SK-N-SH (cell line): ENCODE measurements at regions not wholly inside any gene's neighbourhood (a gene's known extent, or its start where the extent isn't known, plus 50 kb on each side); places are given as distances from the start of the nearest gene placed in this dataset.

Experiments used
- CTCF ChIA-PET: fragments of 300-600, 350-600 bp; formaldehyde crosslinking; extraction: SDS; loops from one replicate; lab custom pipeline; 2021; lab: Yijun Ruan, JAX
- POLR2A ChIA-PET: fragments of 350-600 bp; sonication (Branson Sonifier 250); formaldehyde crosslinking; extraction: SDS; loops from one replicate; lab custom pipeline; 2020; ENCODE audit warnings: antibody characterized with exemption, inconsistent platforms; lab: Yijun Ruan, JAX
- DNase-seq: peaks from one replicate; pipeline ENCODE4 v3.0.0; 2012
- H2AFZ ChIP-seq: fragments of 200-600 bp; sonication (generic); 2 replicates; pipeline ENCODE4 v1.8.1; 2016; ENCODE audit warnings: antibody characterized with exemption, mild to moderate bottlenecking, low read depth
- H3F3A ChIP-seq: fragments of 200-600 bp; sonication (generic); replicated peaks from 2 replicates; pipeline ENCODE3; 2016; ENCODE audit warnings: antibody characterized with exemption, mild to moderate bottlenecking; ENCODE audit not compliant: insufficient read depth
- H3K27ac ChIP-seq, 2 experiments: fragments of 200-500 bp in 1 of 2; fragments of 200-600 bp in 1 of 2; sonication (Bioruptor generic) in 1 of 2; sonication (generic), shearing (Covaris generic) in 1 of 2; 2 replicates each; pipeline versions ENCODE4 v1.5.1 to v1.6.1; 2014 to 2016; ENCODE audit warnings: low read depth in 2 of 2, inconsistent platforms in 1 of 2, low read length in 1 of 2, mild to moderate bottlenecking in 1 of 2, mixed read lengths in 1 of 2
- H3K27me3 ChIP-seq: fragments of 200-600 bp; sonication (generic), shearing (Covaris generic); 2 replicates; pipeline ENCODE4 v1.6.1; 2016; ENCODE audit warnings: mixed run types; ENCODE audit not compliant: insufficient read depth
- H3K36me3 ChIP-seq, 2 experiments: fragments of 200-500 bp in 1 of 2; fragments of 200-600 bp in 1 of 2; sonication (Bioruptor generic) in 1 of 2; sonication (generic) in 1 of 2; replicated peaks in 1 of 2; 2 replicates each; pipeline versions ENCODE3 to v1.5.1; 2014 to 2016; ENCODE audit warnings: low read length in 1 of 2, mild to moderate bottlenecking in 1 of 2; ENCODE audit not compliant: insufficient read depth in 2 of 2, control insufficient read depth in 1 of 2
- H3K4me1 ChIP-seq, 2 experiments: fragments of 200-500 bp in 1 of 2; fragments of 200-600 bp in 1 of 2; sonication (Bioruptor generic) in 1 of 2; sonication (generic), shearing (Covaris generic) in 1 of 2; 2 replicates each; pipeline versions ENCODE4 v1.5.1 to v1.6.1; 2014 to 2016; ENCODE audit warnings: low read depth in 1 of 2, low read length in 1 of 2, mixed run types in 1 of 2; ENCODE audit not compliant: insufficient read depth in 2 of 2, control insufficient read depth in 1 of 2
- H3K4me2 ChIP-seq: fragments of 200-600 bp; sonication (generic), shearing (Covaris generic); 2 replicates; pipeline ENCODE4 v1.6.1; 2017; ENCODE audit warnings: mixed run types
- H3K4me3 ChIP-seq, 2 experiments: fragments of 200-500 bp in 1 of 2; fragments of 200-600 bp in 1 of 2; sonication (Bioruptor generic) in 1 of 2; sonication (generic), shearing (Covaris generic) in 1 of 2; 2 replicates each; pipeline versions ENCODE4 v1.5.1 to v1.8.1; 2014 to 2016; ENCODE audit warnings: low read depth in 2 of 2, inconsistent platforms in 1 of 2, low read length in 1 of 2, mild to moderate bottlenecking in 1 of 2, mixed read lengths in 1 of 2, moderate library complexity in 1 of 2
- H3K79me2 ChIP-seq: fragments of 200-600 bp; sonication (generic); 2 replicates; pipeline ENCODE4 v1.8.1; 2017; ENCODE audit warnings: mild to moderate bottlenecking; ENCODE audit not compliant: insufficient read depth
- H3K9ac ChIP-seq: fragments of 200-600 bp; sonication (generic); 2 replicates; pipeline ENCODE4 v1.6.1; 2017; ENCODE audit warnings: mixed run types
- H3K9me2 ChIP-seq: fragments of 200-600 bp; sonication (generic); 2 replicates; pipeline ENCODE4 v1.6.1; 2017; ENCODE audit warnings: mixed run types
- H3K9me3 ChIP-seq: fragments of 200-600 bp; sonication (generic); 2 replicates; pipeline ENCODE4 v1.6.1; 2017; ENCODE audit warnings: mixed run types, mild to moderate bottlenecking, moderate library complexity
- H4K20me1 ChIP-seq: fragments of 200-600 bp; sonication (generic); 2 replicates; pipeline ENCODE4 v1.6.1; 2017; ENCODE audit warnings: mild to moderate bottlenecking, mixed run types; ENCODE audit not compliant: insufficient read depth
- CHD2 ChIP-seq: fragments of 150-350 bp; IDR thresholded peaks from 2 replicates; pipeline ENCODE4 v1.6.1; 2018; ENCODE audit warnings: low read length; ENCODE audit not compliant: partially characterized antibody
- ELF1 ChIP-seq: IDR thresholded peaks from 2 replicates; pipeline ENCODE4 v1.4.0; 2012
- FOXJ3 ChIP-seq: sonication (generic); formaldehyde crosslinking; IDR thresholded peaks from 2 replicates; pipeline ENCODE4 v1.5.1; 2020; ENCODE audit warnings: mild to moderate bottlenecking, missing genetic modification reagents
- GABPA ChIP-seq: IDR thresholded peaks from 2 replicates; pipeline ENCODE4 v1.4.0; 2012; ENCODE audit warnings: low read depth, mild to moderate bottlenecking
- GATA2 ChIP-seq: sonication (generic); formaldehyde crosslinking; IDR thresholded peaks from 2 replicates; pipeline ENCODE4 v1.5.0; 2020; ENCODE audit warnings: mild to moderate bottlenecking, missing genetic modification reagents
- JUND ChIP-seq: IDR thresholded peaks from 2 replicates; pipeline ENCODE4 v1.4.0; 2012
- MEF2A ChIP-seq: IDR thresholded peaks from 2 replicates; pipeline ENCODE4 v1.4.0; 2012; ENCODE audit warnings: low read depth, borderline replicate concordance
- MXI1 ChIP-seq: IDR thresholded peaks from 2 replicates; pipeline ENCODE4 v1.6.1; 2012; ENCODE audit warnings: mild to moderate bottlenecking, low read depth, low read length, improper control_type of control experiment
- NFIC ChIP-seq: IDR thresholded peaks from 2 replicates; pipeline ENCODE4 v1.4.0; 2012; ENCODE audit warnings: borderline replicate concordance
- NRF1 ChIP-seq: IDR thresholded peaks from 2 replicates; pipeline ENCODE4 v1.6.1; 2012; ENCODE audit warnings: low read depth, mild to moderate bottlenecking, low read length
- POLR2AphosphoS5 ChIP-seq: IDR thresholded peaks from 2 replicates; pipeline ENCODE4 v1.6.1; 2012; ENCODE audit warnings: low read depth, low read length
- RAD21 ChIP-seq: IDR thresholded peaks from 2 replicates; pipeline ENCODE4 v1.6.1; 2012; ENCODE audit warnings: mild to moderate bottlenecking, low read length
- RCOR1 ChIP-seq: fragments of 150-350 bp; IDR thresholded peaks from 2 replicates; pipeline ENCODE4 v1.6.1; 2017; ENCODE audit warnings: antibody characterized with exemption, low read length
- SIN3A ChIP-seq: IDR thresholded peaks from 2 replicates; pipeline ENCODE4 v1.6.1; 2012; ENCODE audit warnings: low read depth, mild to moderate bottlenecking, low read length, moderate library complexity, borderline replicate concordance
- SMC3 ChIP-seq: IDR thresholded peaks from 2 replicates; pipeline ENCODE4 v1.6.1; 2012; ENCODE audit warnings: low read depth, low read length, improper control_type of control experiment
- TAF1 ChIP-seq: IDR thresholded peaks from 2 replicates; pipeline ENCODE4 v1.6.1; 2012; ENCODE audit warnings: low read depth, mild to moderate bottlenecking, low read length, moderate library complexity, borderline replicate concordance
- TCF12 ChIP-seq: IDR thresholded peaks from 2 replicates; pipeline ENCODE4 v1.4.0; 2012
- TEAD4 ChIP-seq: IDR thresholded peaks from 2 replicates; pipeline ENCODE4 v1.4.0; 2012; ENCODE audit warnings: mild to moderate bottlenecking, borderline replicate concordance; ENCODE audit not compliant: insufficient read depth
- WGBS: methylation state at CpG from one replicate; pipeline ENCODE4 v1.1.6; 2017; ENCODE audit warnings: low lambda C conversion rate; 5-methylcytosine and 5-hydroxymethylcytosine counted together
- TF ChIP-seq, protein P1 (sequence below): fragments of 150-350 bp; IDR thresholded peaks from 2 replicates; pipeline ENCODE4 v1.6.1; 2017; ENCODE audit warnings: antibody characterized with exemption, low read length, low read depth, borderline replicate concordance
- TF ChIP-seq, protein P2 (sequence below): IDR thresholded peaks from 2 replicates; pipeline ENCODE4 v1.6.1; 2012; ENCODE audit warnings: mild to moderate bottlenecking, low read depth, low read length, moderate library complexity
- TF ChIP-seq, protein P3 (sequence below): IDR thresholded peaks from 2 replicates; pipeline ENCODE4 v1.4.0; 2012; ENCODE audit warnings: low read depth, borderline replicate concordance
- TF ChIP-seq, protein P4 (sequence below): IDR thresholded peaks from 2 replicates; pipeline ENCODE4; 2012

DNA sequence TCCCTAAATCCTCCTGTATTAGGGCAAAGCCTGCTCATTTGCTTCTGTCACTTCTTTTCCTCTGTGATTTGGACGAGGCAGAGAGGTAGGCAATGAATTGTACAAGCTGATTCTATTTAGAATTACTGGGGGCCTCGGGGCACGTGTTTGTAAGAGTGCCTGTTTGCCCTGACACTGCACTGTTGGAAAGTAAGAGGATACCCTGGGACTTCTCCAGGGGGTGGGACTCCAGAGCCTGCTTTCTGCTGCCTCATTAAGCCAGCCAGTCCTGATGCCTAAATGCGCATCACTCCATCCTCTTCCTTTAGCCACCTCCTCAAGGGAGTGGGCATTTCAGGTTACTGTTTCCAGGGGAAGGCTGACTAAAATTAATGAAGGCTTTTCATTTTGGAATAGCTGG, 134.3 kb downstream of the TDRD15 start:
- H3K4me3 ChIP-seq: no peak overlapping the region
- peaks cover 0 to 41% of the 10 kb centered on the region in 2 experiments; a peak in 2 of 4 replicates for H3K4me1 ChIP-seq
- ChIA-PET CTCF (interaction anchor here (0.7 to 1.3 kb wide), 2 partner anchors 11 to 14 kb away, joined by 3 to 6 read pairs; no protein-coding TSS in a partner anchor), POLR2A (no interaction called here)
- H4K20me1 ChIP-seq: no peaks in the 10 kb centered on the region
- H2AFZ ChIP-seq: no peak overlapping the region
- H3K4me2 ChIP-seq: no peak overlapping the region
- WGBS: 26% methylated on average over 4 of the region's 4 CpGs
- no peaks in the 10 kb centered on the region for H3K9me2 ChIP-seq
- no peaks in the 10 kb centered on the region for H3K27me3 ChIP-seq
- H3K9me3 ChIP-seq: no peaks in the 10 kb centered on the region
- peak overlapping the region in 1 of 2 experiments; percentile 45; a peak in 2 of 4 replicates for H3K27ac ChIP-seq
- TF ChIP-seq TCF12: no peak
- no peak for TF ChIP-seq FOXJ3 (CRISPR knock-in tag)
- TF ChIP-seq, protein P1, sequence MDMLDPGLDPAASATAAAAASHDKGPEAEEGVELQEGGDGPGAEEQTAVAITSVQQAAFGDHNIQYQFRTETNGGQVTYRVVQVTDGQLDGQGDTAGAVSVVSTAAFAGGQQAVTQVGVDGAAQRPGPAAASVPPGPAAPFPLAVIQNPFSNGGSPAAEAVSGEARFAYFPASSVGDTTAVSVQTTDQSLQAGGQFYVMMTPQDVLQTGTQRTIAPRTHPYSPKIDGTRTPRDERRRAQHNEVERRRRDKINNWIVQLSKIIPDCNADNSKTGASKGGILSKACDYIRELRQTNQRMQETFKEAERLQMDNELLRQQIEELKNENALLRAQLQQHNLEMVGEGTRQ: no peak
- no peak for TF ChIP-seq RAD21
- TF ChIP-seq GABPA: no peak
- TF ChIP-seq, protein P2, sequence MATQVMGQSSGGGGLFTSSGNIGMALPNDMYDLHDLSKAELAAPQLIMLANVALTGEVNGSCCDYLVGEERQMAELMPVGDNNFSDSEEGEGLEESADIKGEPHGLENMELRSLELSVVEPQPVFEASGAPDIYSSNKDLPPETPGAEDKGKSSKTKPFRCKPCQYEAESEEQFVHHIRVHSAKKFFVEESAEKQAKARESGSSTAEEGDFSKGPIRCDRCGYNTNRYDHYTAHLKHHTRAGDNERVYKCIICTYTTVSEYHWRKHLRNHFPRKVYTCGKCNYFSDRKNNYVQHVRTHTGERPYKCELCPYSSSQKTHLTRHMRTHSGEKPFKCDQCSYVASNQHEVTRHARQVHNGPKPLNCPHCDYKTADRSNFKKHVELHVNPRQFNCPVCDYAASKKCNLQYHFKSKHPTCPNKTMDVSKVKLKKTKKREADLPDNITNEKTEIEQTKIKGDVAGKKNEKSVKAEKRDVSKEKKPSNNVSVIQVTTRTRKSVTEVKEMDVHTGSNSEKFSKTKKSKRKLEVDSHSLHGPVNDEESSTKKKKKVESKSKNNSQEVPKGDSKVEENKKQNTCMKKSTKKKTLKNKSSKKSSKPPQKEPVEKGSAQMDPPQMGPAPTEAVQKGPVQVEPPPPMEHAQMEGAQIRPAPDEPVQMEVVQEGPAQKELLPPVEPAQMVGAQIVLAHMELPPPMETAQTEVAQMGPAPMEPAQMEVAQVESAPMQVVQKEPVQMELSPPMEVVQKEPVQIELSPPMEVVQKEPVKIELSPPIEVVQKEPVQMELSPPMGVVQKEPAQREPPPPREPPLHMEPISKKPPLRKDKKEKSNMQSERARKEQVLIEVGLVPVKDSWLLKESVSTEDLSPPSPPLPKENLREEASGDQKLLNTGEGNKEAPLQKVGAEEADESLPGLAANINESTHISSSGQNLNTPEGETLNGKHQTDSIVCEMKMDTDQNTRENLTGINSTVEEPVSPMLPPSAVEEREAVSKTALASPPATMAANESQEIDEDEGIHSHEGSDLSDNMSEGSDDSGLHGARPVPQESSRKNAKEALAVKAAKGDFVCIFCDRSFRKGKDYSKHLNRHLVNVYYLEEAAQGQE: no peak
- no peak for TF ChIP-seq SMC3
- H3K79me2 ChIP-seq: no peaks in the 10 kb centered on the region
- H3K36me3 ChIP-seq: no peaks in the 10 kb centered on the region
- H3K9ac ChIP-seq: no peak overlapping the region
- no peak for DNase-seq
- no peaks in the 10 kb centered on the region for H3F3A ChIP-seq

DNA sequence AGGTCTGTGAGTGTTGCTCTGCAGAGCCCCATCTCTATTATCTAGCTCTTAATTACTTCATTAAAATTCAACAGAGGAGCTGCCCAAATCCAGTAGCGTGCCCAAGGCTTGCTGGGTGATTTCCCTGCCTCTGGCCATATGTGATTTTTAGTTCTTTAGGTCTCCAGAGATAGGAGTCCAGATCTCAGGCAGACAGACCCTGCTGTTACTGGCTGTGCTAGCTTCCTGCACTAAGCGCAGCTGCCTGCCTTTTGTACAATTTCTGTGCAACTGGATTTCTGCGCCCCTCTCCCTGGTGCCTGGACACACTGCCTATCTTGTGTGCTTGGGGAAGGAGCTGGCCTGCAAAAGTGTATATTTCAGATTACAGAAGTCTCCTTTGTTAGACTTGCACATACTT, 136.5 kb downstream of the TDRD15 start:
- Histone ChIP-seq H3K4me1 (peaks cover 0 to 47% of the 10 kb centered on the region in 2 experiments; a peak in 2 of 4 replicates), H3K36me3 (no peaks in the 10 kb centered on the region), H3K4me2 (no peak overlapping the region), H2AFZ (no peak overlapping the region), H3K27me3 (no peaks in the 10 kb centered on the region), H3K4me3 (no peak overlapping the region), H3K27ac (peak overlapping the region in 1 of 2 experiments; percentile 88; a peak in 2 of 4 replicates), H4K20me1 (no peaks in the 10 kb centered on the region), H3K9me3 (no peaks in the 10 kb centered on the region), H3K9ac (no peak overlapping the region), H3K9me2 (no peaks in the 10 kb centered on the region), H3F3A (no peaks in the 10 kb centered on the region), H3K79me2 (no peaks in the 10 kb centered on the region)
- CTCF ChIA-PET: interaction anchor here (0.7 to 3.6 kb wide), 8 partner anchors 9 to 80 kb away, joined by 3 to 14 read pairs (median 4); no protein-coding TSS in a partner anchor
- DNase-seq: peak; percentile 78
- WGBS: 36% methylated on average over 3 of the region's 3 CpGs
- POLR2A ChIA-PET: interaction anchor here (0.8 to 1.3 kb wide), 4 partner anchors 9 to 171 kb away, joined by 3 to 5 read pairs (median 3); no protein-coding TSS in a partner anchor
- TF ChIP-seq SMC3 (no peak; the same call in 1 of the 2 replicates), TAF1 (no peak), ELF1 (no peak), TEAD4 (no peak), POLR2AphosphoS5 (no peak), MXI1 (peak; percentile 24; the same call in 1 of the 2 replicates), JUND (no peak), GABPA (no peak), RCOR1 (peak; percentile 59; the same call in 1 of the 2 replicates), NFIC (no peak), GATA2 (CRISPR knock-in tag) (peak; percentile 69), SIN3A (no peak), CHD2 (peak; percentile 53), NRF1 (no peak), TCF12 (no peak), MEF2A (no peak)
- TF ChIP-seq, protein P1: no peak
- TF ChIP-seq, protein P3, sequence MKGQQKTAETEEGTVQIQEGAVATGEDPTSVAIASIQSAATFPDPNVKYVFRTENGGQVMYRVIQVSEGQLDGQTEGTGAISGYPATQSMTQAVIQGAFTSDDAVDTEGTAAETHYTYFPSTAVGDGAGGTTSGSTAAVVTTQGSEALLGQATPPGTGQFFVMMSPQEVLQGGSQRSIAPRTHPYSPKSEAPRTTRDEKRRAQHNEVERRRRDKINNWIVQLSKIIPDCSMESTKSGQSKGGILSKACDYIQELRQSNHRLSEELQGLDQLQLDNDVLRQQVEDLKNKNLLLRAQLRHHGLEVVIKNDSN: no peak
- TF ChIP-seq, protein P4, sequence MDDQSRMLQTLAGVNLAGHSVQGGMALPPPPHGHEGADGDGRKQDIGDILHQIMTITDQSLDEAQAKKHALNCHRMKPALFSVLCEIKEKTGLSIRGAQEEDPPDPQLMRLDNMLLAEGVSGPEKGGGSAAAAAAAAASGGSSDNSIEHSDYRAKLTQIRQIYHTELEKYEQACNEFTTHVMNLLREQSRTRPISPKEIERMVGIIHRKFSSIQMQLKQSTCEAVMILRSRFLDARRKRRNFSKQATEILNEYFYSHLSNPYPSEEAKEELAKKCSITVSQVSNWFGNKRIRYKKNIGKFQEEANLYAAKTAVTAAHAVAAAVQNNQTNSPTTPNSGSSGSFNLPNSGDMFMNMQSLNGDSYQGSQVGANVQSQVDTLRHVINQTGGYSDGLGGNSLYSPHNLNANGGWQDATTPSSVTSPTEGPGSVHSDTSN: no peak
